Islet of Langerhans (tissue), 1 donor: ENCODE measurements at regions not wholly inside any gene's neighbourhood (a gene's known extent, or its start where the extent isn't known, plus 50 kb on each side); places are given as distances from the start of the nearest gene placed in this dataset.

Experiments
- FAIRE-seq: peaks from one replicate; lab custom pipeline; 2011; peaks lifted over from hg19 to GRCh38; lab: Jason Lieb, UNC

- no peak for FAIRE-seq
Observed at GRCh38 chr22:27123880-27124279, 466.5 kb downstream of the MIAT start.

GRCh38 chr22:27124351-27124966, 467.1 kb downstream of the MIAT start:
- FAIRE-seq = no peak

DNA sequence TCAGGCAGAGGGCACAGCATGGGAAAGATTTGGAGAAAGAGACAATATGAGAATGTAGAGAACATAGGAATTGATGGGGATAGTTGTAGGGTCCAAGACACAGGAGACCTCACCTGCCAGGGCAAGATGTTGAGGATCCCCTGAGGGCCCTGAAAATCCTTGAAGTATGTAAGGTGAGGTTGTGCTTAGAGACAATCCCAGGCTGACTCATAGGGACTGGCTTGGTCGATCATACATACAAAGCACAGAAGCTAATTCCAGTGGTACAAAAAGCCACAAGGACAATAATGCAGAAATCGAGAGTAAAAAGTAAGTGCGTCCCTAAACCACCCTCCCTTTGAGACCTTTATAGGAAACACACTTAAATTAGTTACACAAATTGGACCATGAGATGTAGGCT, 468.2 kb downstream of the MIAT start:
- FAIRE-seq = no peak

GRCh38 chr22:27127911-27128310, 470.5 kb downstream of the MIAT start:
- FAIRE-seq = no peak

GRCh38 chr22:27128461-27129085, 471.2 kb downstream of the MIAT start:
- FAIRE-seq = no peak

GRCh38 chr22:27129266-27129665, 471.9 kb downstream of the MIAT start:
- no peak for FAIRE-seq

DNA sequence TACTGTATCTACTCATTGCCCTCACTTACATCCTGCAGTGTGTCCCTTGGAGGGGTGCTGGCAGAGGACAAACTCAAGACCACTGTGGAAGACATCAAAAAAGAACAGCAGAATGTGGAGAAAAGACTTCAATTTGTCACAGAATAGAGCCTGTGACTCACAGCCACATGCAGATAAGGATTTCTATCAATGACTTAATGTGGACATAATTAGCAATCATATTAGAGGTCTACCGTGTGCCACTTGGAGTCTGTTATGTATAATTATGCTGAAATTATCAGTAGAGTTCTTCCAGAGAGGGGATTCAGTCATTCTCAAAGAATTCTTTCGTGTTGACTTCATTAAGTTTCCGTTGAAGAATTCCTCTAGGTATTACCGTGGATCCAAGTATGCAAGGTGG, 473.5 kb downstream of the MIAT start:
- FAIRE-seq = no peak

GRCh38 chr22:27131346-27131745, 474.0 kb downstream of the MIAT start:
- no peak for FAIRE-seq

- no peak for FAIRE-seq
Observed at GRCh38 chr22:27132400-27132799, 475.0 kb downstream of the MIAT start.

GRCh38 chr22:27133019-27133431, 475.6 kb downstream of the MIAT start:
- no peak for FAIRE-seq

DNA sequence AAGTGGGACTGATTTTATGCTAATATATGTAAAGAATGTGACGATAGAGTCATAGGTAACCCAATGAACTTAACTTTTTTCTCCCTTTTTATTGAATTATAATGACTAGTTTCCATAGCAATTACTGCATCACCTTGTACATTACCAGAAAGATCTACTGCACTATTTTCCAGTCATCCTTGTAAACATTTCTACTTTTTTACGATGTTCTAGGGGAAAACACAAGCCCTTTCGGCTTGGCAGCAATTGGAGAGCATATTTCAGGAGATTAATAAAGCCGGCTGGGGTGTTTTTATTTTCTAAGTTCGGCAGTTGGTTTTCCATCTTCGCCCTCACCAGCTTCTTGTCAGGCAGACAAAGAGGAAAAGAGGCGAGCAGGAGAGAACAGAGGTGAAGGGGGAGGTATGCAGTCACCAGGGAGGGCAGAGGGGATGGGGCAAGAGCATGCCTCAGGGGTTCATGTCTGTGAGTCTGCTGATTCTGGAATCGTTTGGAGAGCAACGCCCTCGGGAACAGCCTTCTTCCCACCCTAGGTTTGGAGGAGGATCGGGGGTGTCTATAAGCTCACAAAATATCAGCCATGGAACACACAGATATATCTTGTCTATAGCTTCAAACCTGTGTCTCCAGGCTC, 476.4 kb downstream of the MIAT start:
- no peak for FAIRE-seq

- no peak for FAIRE-seq
Observed at GRCh38 chr22:27134315-27134701, 476.9 kb downstream of the MIAT start.

- FAIRE-seq = no peak
Observed at GRCh38 chr22:27135031-27135981, 477.9 kb downstream of the MIAT start.

GRCh38 chr22:27136596-27136995, 479.2 kb downstream of the MIAT start:
- no peak for FAIRE-seq

GRCh38 chr22:27137871-27138337, 480.5 kb downstream of the MIAT start:
- FAIRE-seq = no peak

GRCh38 chr22:27138471-27138870, 481.1 kb downstream of the MIAT start:
- FAIRE-seq = no peak

DNA sequence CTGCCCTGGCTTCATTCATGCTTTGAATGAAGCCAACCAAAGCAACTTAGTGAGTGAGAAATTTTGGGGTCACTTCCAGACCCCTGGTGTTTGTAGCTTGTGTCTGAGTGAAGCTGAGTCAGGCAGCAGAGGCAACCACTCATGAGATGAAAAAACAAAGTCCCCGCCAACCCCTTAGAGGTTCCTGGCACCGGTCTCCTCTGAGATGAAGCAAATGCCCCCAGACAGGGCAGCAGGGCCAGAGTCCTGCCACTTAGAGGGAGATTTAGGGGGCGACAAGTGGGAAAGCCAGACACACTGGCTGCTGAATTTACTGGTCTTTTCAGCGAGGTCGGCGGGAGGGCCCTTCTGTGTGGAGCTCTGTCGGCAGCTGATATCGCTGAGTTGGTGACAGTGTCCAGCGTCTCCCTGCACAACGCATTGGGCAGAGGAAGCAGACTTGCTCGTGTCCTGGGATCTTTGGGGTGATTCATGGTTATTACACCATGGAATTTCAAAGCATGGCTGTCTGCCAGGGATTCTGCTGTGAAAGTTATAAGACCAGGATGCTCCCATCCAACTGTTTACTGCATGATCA, 482.6 kb downstream of the MIAT start:
- no peak for FAIRE-seq

GRCh38 chr22:27142286-27142685, 484.9 kb downstream of the MIAT start:
- FAIRE-seq = no peak

DNA sequence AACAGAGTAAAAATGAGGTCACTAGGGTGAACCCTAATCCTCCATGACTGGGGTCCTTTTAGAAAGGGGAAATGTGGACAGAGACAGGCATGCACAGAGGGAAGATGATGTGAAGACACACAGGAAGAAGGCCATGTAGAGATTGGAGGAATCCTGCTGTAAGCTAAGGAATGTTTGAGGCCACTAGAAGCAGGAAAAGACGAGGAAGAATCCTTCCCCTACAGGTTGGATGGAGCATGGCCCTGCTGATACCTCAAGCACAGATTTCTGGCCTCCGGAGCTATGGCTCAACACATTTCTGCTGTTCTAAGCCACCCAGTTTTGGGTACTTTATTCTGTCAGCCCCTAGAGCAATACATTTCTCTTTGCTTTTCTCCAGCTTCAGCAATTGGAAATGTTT, 486.9 kb downstream of the MIAT start:
- no peak for FAIRE-seq

GRCh38 chr22:27146866-27147633, 489.7 kb downstream of the MIAT start:
- FAIRE-seq = no peak

- FAIRE-seq = no peak
Observed at GRCh38 chr22:27148055-27148454, 490.7 kb downstream of the MIAT start.
